Transverse colon (tissue), 4 donors: ENCODE measurements at regions not wholly inside any gene's neighbourhood (a gene's known extent, or its start where the extent isn't known, plus 50 kb on each side); places are given as distances from the start of the nearest gene placed in this dataset.
"Not testable (repeated sequence)": the region's sequence is repeated elsewhere in the genome, so short reads cannot be mapped to it uniquely, and the experiment has no call there.

Source experiments
- POLR2AphosphoS5 ChIP-seq, 3 donors: sonication (generic); formaldehyde crosslinking; IDR thresholded peaks; one replicate each; pipeline ENCODE4 v1.6.1; 2016; ENCODE audit warnings: antibody characterized with exemption in 3 of 3
- TF ChIP-seq, protein P1 (sequence below), 5 experiments: fragments of 200-600 bp in 3 of 5; fragments of 450-650 bp in 2 of 5; sonication (generic) in 3 of 5; IDR thresholded peaks; 1 replicate in 2 of 5; 2 replicates in 3 of 5; pipeline ENCODE4 v1.5.1; 2016 to 2017; ENCODE audit warnings: antibody characterized with exemption in 5 of 5, inconsistent platforms in 3 of 5, mild to moderate bottlenecking in 2 of 5, moderate library complexity in 1 of 5

DNA sequence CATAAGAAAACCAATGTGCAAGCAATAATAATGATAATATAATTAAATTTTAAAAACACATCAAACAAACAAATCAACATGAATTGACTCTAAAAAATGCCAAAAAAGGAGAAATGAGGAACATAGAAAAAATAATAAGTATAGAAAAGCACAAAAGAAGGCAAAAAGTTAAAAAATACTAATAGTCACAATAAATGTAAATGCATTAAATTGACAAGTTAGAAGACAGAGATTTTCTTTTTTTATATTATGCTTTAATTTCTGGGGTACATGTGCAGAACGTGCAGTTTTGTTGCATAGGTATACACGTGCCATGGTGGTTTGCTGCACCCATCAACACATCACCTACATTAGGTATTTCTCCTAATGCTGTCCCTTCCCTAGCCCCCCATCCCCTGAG, 767.0 kb downstream of the ADCYAP1 start:
- TF ChIP-seq POLR2AphosphoS5 (IDR thresholded peaks at IDR 0.05): not testable (repeated sequence)
- TF ChIP-seq, protein P1, sequence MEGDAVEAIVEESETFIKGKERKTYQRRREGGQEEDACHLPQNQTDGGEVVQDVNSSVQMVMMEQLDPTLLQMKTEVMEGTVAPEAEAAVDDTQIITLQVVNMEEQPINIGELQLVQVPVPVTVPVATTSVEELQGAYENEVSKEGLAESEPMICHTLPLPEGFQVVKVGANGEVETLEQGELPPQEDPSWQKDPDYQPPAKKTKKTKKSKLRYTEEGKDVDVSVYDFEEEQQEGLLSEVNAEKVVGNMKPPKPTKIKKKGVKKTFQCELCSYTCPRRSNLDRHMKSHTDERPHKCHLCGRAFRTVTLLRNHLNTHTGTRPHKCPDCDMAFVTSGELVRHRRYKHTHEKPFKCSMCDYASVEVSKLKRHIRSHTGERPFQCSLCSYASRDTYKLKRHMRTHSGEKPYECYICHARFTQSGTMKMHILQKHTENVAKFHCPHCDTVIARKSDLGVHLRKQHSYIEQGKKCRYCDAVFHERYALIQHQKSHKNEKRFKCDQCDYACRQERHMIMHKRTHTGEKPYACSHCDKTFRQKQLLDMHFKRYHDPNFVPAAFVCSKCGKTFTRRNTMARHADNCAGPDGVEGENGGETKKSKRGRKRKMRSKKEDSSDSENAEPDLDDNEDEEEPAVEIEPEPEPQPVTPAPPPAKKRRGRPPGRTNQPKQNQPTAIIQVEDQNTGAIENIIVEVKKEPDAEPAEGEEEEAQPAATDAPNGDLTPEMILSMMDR (IDR thresholded peaks at IDR 0.05): not testable (repeated sequence)
